Stromal cell of bone marrow (primary cell): ENCODE measurements at regions not wholly inside any gene's neighbourhood (a gene's known extent, or its start where the extent isn't known, plus 50 kb on each side); places are given as distances from the start of the nearest gene placed in this dataset.

Experiments
- DNase-seq: peaks from one replicate; pipeline ENCODE4 v3.0.0-alpha.2; 2012; ENCODE audit warnings: low read depth

DNA sequence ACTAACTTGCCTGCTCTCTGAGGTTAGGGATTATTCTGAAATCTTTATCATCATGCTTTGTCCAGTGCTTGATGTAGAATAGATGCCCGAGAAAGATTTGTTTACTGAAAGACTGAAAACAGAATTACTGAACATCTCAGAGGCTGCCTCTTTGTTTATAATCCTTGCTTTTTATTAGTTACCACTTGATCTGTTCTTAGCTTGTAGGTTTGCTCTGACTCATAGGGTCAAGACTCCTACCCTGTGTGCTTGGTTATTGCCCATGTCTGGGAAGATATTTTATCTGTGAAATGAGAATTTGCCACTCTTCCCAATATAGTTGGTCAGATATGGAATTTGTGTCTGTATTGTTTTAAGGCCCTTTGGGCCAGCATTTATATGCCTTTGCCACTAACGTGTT is 675.3 kb downstream of the DIAPH3 start:
- DNase-seq, result no peak

DNA sequence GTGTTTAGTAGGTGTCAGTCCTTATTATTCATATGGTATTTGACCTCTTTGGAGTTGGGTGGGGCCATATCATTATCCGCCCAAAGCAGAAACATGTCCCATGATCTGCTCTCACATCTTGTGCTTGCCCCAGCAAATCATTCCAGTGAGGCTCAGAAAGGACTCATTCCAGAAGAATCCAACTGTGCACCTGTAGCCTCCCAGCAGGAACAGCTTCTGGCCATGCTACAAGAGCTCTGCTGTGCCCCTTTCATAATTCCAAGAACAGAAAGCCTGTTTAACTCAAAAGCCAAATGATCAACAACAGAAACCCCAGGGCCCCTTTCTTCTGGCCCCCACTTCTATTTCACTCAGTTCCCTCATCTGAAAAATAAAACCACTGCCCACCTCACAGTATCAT is 673.1 kb downstream of the DIAPH3 start:
- DNase-seq, result no peak

DNA sequence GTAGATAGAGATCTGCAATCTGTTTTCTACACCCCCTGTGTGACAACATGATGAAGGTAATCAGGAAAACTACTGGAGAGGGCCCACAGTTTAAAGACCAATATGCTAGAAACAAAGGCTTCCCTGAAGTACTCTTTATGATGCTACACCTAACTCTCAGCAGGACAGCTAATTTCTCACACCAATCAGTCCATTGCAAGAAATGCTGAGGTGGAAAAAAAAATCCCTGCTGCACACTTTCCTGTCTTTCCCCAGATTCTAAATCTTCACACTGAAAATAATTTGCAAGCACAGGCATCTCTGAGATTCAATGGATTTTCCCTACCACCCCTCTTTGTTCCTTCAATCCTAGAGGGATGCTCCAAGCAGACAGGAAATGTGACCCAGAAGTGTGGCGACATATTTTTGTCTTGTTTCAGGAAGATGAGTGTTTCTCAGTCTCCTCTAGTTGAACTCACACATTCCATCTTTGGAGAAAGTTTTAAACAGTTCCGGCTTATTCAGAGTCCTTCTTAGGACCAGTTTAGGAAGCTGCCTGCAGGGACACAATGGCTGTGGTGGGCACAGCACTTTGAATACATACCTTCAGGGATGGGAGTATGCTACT is 671.6 kb downstream of the DIAPH3 start:
- no peak for DNase-seq

DNA sequence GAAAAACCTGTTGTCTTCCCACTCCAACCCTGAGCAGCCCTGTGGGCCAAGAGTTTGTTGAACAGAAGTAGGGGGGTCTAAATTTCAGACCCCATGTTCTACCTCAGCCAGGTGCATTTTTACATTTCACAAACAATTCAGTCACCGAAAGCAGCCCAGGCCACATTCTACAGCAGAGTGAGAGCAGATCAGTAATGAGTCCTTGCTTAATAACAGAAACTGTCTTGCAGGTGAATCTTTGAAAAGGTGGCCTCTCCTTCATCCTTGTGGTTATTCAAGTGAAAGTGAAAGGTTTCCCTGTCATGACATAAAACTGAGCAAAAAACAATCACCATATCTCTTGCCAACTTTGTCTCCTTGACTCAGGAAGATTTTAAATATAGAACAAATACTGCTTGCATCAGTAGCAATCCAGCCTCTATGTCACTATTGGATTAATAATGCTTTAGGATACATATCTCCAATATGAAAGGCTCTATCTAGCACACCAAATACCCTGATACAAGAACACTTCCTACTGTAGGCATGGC is 670.2 kb downstream of the DIAPH3 start:
- no peak for DNase-seq

DNA sequence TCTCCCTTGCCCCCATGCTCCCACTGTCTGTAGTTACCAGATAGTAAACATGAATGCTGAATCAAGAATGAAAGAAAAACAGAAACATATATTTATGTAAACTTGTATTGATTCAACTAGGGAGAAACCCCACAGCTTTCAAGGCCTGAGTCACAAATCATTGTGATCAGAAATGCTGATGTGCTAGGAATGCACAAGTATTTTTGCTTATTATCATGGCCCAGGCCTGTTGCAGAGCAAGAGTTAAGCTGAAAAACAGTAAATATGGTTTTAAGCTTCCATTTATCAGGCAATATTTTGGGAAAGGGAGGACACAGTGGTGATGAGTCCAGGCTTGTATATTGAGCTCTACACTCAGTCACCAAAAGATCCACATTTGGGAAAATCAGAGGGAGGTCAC is 669.6 kb downstream of the DIAPH3 start:
- no peak for DNase-seq

DNA sequence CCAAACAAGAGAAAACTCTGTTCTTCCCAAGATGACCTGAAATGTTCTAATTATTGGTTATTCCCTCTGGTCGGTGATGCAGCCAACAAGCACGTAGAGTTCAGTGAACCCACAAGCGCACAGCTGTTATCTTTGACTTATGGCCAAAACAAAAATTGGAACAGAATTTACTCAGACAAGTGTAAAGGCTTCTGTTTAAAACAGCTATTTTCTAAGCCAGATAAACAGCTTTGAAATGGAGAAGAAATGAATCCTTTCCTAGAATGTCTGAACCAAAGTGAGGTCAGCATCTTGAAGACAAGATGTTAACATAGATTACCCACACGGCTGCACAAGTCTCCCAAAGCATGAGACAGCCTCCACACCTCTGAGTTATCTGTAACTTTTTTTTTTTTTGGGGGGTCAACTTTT is 669.2 kb downstream of the DIAPH3 start:
- DNase-seq, result peak; percentile 53

DNA sequence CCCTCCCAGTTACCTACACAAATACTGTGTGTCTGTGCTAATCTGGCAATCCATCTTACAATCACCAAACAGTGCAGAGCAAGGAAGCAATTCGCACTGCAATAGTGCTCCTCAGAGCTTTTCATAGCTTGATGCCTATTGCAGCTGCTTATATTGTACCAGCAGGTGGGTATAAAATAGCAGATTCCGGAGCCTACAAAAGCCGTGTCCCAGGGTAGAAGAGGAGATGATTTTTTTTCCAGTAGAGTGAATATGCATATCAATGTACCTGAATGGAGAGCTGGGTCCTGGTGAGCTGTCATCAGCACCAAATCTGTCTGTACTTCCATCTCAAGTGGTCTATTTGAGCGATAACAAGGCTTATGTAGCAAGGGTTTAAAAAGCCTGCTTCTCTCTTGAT is 668.4 kb downstream of the DIAPH3 start:
- no peak for DNase-seq

DNA sequence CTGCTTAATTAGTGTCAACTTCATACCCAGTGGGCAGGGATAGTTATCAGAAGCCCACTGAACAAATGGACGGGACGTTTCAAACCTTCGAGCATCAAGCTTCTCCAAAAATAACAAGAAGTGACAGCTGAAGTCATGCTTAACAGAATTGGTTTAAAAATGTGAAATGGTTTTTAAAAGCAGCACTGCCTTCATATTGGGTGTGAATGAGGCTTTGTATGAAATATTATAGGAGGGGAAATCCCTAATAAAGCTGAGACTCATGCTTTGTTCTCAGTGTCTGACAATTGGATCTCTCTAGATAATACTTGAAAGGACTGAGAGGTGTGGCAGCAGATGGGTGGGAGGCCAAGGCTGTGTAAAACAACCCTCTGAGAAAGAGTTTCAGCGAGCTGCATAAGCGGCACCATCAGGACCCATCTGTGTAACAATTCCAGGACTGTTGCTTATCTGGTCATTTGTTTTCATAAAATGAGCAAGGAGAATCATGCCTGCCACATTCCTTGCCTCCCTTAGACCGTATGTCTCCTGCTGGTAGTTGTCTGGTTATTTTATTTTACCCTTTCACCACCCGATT is 667.7 kb downstream of the DIAPH3 start:
- no peak for DNase-seq

DNA sequence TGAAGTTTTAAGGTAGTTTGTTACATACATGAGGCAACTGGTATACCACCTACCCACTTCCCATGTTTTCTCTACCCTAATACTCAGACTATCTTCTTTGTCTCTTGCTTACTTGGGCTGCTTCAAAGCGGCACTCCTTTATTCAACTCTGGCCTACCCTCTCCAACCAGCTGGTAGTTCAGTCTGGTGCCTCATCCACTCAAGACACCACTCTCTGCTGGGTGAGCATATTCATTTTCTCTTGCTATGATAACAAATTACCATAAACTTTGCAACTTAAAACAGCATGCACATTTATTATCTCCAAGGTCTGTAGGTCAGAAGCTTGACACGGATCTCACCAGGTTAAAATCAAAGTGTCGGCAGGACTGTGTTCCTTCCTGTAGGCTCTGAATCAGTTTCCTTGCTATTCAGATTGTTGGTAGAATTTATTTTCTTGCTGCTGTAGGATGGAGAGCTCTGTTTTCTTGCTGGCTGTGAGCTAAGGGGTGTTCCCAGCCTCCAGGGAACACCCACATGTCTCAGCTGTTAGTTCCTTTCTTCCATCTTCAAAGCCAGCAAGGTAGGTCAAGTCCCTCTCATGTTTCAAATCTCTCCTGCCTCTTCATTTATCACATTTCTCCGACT is 666.0 kb downstream of the DIAPH3 start:
- no peak for DNase-seq

DNA sequence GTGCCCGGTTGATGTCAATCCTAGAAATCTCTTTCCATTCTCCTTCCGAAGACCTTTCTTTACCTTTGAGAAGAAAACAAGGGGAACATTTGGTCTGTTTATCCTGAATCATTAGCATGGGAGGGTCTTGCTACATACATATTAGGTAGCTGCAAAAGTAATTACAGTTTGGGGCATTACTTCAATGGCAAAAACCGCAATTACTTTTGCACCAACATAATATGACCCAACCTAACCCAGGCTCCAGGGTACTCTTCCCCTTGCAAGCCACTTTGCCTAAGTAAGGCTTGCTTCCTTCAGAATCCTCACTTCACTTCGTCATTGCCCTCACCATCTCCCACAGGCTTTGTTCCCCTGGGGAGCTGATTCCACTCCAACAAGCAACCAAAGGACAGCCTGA is 662.7 kb downstream of the DIAPH3 start:
- DNase-seq, result no peak

DNA sequence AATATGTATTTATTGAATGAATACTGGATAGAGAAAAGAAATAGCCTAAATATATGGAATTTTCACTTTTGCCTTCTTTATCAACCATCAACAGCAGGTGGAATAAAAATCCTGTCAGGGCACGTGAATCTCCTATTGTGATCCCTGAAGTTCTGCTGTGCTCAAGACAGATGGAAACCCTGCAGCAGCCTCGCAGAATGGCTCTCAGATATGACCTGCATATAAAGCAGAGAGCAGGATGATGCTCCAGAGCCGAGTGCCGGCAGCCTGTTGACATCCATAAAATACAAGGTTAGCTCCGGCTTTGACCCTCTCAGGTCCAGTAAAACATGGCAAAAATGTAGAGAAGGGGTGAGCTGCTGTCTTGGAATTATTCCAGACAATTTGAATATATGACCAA is 659.3 kb downstream of the DIAPH3 start:
- no peak for DNase-seq

DNA sequence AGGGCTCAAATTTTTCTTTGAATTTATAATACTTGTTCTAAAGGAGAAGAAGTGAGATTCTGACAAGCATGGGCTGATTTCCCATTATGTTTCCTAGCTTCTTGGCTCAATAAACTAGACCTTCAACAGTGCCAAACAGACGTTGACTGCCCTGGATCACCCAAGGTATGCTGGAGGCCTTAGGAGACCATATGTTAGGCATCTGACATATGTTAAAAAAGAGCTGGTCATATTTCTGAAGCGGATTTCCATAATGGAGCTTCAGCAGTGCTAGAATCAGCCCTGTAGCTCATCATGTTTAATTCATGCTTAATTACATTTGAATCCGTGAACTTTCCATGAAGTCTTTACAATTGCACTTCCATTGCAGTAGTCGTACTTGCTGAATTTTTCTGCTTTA is 653.3 kb downstream of the DIAPH3 start:
- DNase-seq, result no peak

DNA sequence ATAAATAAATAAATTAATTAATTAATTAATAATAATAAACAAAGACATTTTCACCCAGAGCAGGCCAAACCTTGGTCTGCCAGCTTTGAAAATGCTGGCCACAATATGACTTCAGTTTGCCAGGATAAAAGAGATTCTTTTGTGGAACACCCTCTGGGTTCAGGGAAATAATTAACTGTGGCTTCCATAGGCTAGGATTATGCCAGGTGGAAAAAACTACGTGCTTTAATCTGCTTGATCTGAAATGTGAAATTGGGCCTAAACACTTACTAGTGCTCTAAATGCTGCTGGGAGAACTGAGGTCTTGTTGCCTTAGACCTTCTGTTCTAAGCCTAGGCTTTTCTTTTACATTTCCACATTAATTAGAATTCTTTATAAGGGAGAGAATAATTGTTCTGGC is 650.0 kb downstream of the DIAPH3 start:
- DNase-seq, result no peak

DNA sequence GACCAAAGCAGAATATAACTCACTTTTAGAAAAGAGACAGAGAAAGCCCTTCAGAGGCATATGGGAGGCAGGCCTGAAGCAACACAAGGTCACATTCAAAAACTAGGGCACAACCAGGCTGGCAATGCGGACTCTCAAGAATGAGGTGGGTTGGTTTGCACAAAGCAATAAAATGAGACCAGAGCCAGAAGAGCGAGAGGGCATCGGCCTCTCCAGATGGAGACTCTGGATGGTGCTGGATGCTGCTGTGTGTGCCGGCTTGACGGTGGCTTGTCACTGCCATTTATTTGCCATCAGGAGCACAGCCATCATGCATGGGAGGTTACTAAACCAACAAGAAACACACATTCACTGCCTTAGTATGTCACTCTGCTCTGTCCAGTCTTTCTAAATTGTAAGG is 649.4 kb downstream of the DIAPH3 start:
- no peak for DNase-seq

DNA sequence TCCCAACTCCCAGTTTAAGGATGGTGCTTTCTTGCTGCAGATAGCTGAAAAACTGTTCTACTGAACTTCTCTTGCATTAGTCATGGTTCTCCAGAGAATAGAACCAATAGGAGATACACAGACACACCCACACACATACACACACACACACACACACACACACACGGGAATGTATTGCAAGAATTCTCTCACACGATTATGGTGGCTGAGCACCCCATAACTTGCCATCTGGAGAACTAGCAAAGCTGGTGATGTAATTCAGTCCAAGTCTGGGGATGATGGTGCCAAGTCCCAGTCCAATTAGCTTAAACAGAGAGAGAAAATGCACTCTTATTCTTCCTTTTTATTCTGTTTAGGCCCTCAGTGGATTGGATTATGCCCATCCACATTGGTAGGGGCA is 643.9 kb downstream of the DIAPH3 start:
- no peak for DNase-seq

DNA sequence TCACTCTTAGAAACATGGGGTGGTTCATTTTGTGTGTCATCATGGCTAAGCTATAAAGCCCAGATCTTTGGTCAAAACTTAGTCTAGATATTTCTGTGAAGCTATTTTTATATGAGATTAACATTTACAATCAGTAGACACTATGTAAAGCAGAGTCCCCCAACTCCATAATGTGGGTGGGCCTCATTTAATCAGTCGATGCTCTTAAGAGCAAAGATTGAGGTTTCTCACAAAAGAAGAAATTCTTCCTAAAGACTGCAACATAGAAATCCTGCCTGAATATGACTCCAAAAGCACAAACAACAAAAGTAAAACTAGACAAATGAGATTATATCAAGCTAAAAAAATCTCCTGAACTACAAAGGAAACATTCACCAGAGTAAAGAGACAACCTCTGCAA is 642.2 kb downstream of the DIAPH3 start:
- DNase-seq, result no peak

DNA sequence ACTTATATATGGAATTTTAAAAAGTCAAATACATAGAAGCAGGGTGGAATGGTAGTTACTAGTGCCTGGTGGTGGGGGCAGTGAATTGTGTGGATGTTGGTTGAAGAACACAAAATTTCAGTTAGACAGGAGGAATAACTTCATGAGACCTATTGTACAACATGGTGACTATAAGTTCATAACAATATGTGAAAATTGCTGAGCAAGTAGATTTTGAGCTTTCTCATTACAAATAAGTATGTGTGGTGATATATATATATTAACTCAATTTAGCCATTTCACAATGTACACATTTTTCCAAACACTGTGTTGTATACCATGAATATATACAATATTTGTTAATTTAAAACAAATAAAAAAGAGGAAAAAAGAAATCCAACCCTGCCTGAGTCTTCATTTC is 641.1 kb downstream of the DIAPH3 start:
- no peak for DNase-seq

DNA sequence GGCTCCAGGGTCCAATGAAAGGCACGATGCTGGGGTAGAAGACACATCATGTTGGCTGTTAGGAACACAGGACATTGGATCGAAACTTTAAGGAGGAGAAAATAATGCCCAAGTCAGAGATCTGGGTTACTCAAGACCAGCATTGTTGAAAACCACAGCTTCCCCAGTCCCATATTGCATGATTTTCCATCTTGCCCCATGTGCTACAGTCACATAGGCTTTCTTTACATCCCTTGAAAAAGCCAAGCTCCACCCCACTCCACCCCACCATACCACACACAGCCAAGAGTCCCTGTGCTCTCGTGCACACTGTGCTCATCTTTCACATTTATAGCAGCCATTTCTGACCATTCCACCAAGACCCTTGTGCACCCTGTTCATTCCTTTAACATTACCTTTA is 636.2 kb downstream of the DIAPH3 start:
- no peak for DNase-seq

DNA sequence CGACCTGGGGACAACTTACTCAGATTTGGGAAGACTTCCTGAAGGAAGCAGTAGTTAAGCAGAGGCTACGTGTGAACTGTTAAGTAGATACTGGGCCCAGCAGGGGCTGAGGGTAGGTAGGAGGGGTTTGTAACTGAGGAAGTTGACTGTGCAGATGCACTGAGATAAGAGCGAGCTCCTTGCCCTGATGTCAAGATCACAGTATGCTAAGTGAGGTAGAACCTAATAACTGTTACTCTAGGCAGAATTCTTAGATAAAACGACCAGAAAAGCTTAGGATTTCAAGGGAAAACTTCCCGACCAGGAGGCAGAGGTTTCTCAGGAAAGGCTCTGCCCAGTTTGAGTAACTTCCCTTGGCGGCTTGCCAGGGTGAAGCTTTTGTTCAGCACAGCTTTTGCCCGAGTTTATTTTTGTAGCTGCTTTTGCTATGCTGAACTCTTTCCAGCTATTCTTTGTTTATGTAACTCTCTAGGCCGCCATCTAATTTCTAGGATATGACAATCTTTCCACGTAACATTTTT is 632.1 kb downstream of the DIAPH3 start:
- peak; percentile 57 for DNase-seq

DNA sequence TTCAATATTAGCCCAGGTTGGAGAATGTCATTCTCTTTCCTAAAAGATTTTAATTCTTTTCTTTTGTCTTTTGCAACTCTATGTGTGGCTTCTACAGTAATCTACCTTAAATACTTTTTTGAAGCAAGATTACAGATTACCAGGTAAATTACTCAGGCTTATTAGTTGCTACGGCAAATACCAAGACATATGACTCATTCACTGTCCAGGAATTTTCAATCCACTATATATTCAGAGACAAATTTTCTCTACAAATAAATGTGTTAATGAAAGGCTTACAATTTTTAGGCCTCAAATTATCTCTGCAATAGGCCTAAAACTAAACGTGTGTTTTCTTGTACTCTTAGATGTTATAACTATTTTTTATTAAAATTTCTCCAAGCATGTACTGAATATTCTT is 631.3 kb downstream of the DIAPH3 start:
- no peak for DNase-seq

DNA sequence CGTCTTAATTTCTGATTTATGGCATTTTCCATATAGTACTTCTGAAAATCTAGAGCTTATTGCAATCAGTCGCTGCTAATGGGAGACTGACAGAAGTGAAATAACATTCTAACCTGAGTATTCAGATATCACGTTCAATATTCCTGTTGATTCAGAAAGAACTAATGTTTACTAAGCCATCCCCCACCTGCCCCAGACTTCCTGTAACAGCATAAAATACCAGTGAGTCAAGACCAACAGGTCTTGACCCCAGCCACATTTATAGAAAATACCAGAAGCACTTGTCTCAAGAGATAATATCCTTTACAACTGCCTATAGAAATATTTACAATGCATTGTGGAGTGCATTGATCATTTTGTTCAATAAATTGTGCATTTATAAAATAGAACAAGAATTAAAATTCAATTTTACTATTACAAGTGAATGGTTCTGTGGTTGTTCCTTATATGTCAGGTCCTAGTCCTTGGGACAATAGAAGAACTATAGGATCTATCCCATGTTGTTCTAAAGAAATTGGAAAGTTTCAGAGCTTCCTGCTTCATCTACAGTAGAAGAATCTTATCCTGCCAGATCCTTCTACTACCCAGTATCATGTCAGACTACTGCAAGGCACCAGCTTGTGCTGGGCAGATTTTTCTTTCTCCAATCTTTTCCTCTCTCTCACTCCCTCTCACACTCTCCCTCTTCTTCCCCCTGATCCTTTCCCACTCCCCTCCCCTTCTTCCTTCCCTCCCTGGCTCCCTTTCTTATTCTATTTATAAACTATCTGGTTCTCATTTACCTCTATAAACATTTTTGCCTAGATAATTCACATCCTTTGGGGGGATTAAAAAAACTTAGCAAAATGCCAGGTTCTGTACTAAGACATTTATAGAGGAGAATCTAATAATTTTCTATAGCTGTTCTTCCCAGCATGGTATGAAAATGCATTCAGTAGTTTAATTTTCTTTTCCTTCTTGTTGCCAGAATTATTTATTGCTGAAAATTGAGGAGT is 629.9 kb downstream of the DIAPH3 start:
- DNase-seq, result no peak

DNA sequence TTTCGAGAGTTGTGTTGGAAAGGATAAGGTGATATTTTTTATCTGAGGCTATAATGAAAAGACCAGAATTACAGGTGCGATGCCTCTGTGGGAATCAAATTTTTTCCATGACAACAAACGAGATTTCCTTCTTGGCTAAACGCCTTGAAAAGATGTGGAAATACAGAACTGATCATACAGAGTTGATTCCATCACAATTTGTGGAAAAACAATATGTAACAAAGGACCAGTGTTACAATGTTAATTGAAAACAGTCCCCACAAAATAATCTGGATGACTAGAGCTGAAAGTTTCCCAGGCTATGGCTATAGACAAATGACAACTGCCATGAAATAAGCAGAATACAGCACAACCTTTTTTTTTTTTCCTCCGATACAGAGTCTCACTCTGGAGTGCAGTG is 628.9 kb downstream of the DIAPH3 start:
- DNase-seq, result no peak
